ENCODE measurements at regions not wholly inside any gene's neighbourhood (a gene's known extent, or its start where the extent isn't known, plus 50 kb on each side); places are given as distances from the start of the nearest gene placed in this dataset.

DNA sequence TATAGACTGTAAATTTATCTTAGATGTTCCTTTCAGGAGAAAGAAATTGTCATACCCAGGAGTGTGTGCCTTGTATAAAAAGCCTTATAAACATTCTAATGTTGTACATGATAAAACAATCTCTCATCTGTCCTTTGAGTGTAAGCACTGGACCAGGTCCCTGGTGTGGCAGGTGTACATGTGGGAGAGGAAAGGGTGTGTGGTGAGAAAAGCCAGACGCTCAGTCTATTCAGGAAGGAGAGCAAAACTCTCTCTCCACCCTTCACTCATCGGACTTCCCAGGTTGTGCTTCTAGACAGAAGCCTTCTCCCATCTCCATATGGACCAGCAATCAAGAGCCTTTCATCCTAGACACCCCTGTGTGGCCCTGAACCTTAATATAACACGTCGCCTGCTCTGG, 154.2 kb downstream of the ESM1 start:
- intact Hi-C loops (cut with DNase I; ENCODE audit: low total_unique reads), result no loop called here
- no peak for DNase-seq (ENCODE audit: low spot score in 2 of 2)
- TF ChIP-seq, protein P1, sequence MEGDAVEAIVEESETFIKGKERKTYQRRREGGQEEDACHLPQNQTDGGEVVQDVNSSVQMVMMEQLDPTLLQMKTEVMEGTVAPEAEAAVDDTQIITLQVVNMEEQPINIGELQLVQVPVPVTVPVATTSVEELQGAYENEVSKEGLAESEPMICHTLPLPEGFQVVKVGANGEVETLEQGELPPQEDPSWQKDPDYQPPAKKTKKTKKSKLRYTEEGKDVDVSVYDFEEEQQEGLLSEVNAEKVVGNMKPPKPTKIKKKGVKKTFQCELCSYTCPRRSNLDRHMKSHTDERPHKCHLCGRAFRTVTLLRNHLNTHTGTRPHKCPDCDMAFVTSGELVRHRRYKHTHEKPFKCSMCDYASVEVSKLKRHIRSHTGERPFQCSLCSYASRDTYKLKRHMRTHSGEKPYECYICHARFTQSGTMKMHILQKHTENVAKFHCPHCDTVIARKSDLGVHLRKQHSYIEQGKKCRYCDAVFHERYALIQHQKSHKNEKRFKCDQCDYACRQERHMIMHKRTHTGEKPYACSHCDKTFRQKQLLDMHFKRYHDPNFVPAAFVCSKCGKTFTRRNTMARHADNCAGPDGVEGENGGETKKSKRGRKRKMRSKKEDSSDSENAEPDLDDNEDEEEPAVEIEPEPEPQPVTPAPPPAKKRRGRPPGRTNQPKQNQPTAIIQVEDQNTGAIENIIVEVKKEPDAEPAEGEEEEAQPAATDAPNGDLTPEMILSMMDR (IDR thresholded peaks at IDR 0.05), result no peak
- no peak for TF ChIP-seq POLR2A (IDR thresholded peaks at IDR 0.05)
- no peak overlapping the region for H3K4me3 ChIP-seq (ENCODE audit: low read depth, poor library complexity, severe bottlenecking)
- 88 to 89% methylated on average over 4 of the region's 4 CpGs for WGBS, 2 donors

DNA sequence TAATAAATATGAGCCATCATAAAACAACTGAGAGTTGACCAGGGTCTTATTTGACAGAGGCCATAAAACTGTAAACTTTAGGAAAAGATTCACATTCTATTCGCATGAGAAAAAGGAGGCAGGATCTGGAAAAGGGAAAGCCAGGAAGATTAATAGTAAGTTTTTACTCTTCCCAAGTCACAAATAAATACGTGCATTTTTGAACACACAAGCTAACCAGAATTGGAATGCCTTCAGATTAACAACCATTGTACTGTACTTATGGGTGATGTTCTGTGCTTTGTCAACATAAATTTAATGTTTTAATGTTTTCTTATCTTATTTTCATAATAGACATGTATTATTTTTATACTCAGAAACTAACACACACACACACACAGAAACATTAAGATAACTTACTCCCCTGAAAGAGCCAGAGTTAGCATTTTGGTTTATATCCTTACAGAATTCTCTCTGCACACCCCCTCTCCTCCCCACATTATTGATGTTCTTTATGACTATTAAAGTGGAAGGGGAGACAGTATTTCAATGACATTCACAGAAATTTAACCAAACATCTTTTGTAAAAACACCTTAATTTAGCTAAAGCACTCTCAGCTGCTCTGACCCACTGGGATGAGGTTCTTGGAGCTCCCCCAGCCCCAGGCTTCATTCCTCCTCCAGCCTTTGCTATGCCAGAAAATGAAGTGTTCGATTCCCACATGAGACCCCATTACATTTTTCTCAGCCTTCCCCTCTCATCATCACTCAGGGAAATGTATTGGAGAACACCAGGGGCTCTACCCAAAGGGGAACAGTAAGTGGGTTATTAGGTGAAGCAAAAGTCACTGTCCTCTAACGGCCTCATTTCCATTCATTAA, 155.5 kb downstream of the ESM1 start:
- no peak overlapping the region for H3K4me3 ChIP-seq (ENCODE audit: low read depth, poor library complexity, severe bottlenecking)
- intact Hi-C loops (cut with DNase I; ENCODE audit: low total_unique reads), result no loop called here
- TF ChIP-seq POLR2A (IDR thresholded peaks at IDR 0.05), result no peak
- TF ChIP-seq, protein P1 (IDR thresholded peaks at IDR 0.05), result no peak
- WGBS, 2 donors, result 63 to 70% methylated on average over 4 of the region's 4 CpGs
- no peak for DNase-seq (ENCODE audit: low spot score in 2 of 2)

DNA sequence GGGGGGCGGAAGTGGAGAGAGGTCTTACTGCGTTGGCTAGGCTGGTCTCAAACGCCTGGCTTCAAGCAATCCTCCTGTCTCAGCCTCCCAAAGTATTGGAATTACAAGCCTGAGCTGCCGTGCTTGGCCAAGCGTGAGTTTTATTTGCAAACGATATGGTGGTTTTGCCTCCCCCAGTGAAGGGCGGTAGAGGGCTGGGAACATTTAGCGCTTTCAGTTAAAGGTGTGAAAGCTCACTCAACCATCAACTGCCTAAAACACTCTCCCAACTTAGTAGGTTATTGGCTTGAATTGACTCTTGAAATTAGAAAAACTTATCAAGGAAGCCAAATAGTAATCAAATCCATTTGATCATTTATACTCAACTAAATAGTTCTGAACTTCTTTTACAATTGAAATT, 156.3 kb downstream of the ESM1 start:
- TF ChIP-seq POLR2A (IDR thresholded peaks at IDR 0.05), result no peak
- TF ChIP-seq, protein P1 (IDR thresholded peaks at IDR 0.05), result no peak
- DNase-seq (ENCODE audit: low spot score in 2 of 2), result no peak
- no peak overlapping the region for H3K4me3 ChIP-seq (ENCODE audit: low read depth, poor library complexity, severe bottlenecking)
- 86 to 88% methylated on average over 8 of the region's 8 CpGs for WGBS, 2 donors
- intact Hi-C loops (cut with DNase I; ENCODE audit: low total_unique reads), result no loop called here

DNA sequence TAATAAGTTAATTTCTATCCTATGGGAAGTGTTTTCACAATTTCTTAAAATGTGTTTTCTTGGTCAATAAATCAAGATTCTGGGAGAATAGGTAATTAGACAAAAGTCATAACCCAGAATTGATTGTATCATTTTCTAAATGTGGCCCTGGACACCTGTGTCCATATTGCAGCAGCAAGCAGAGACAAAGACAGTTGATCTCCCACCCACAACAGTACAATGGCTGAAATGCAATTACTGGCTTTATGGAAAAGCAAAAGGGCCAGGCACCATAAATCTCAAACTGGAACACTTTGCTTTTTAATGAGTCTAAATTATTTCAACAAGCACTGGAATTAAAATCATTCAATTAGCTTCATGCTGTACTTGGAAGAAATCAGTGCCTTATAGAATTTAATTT, 157.2 kb downstream of the ESM1 start:
- no peak for DNase-seq (ENCODE audit: low spot score in 2 of 2)
- no peak overlapping the region for H3K4me3 ChIP-seq (ENCODE audit: low read depth, poor library complexity, severe bottlenecking)
- no peak for TF ChIP-seq POLR2A (IDR thresholded peaks at IDR 0.05)
- TF ChIP-seq, protein P1 (IDR thresholded peaks at IDR 0.05), result no peak
- intact Hi-C loops (cut with DNase I; ENCODE audit: low total_unique reads), result no loop called here

DNA sequence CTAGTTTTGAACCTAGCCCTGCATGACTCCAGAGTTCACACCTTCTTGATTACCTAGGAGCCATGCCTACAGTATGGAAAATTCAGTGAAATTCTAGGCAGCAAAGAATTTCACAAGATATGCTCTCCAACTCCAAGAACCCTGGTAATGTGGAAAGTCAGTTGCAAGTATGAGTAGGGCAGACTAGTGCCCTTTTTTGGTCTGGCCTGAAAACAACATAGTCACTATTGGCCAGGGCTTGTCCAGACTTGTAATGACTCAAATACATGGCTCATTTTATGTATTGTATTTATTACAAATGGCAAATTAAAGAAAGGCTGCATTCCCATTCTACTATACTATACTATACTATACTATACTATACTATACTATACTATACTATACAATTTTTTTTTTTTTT, 160.4 kb downstream of the ESM1 start:
- H3K4me3 ChIP-seq (ENCODE audit: low read depth, poor library complexity, severe bottlenecking), result no peak overlapping the region
- DNase-seq (ENCODE audit: low spot score in 2 of 2), result no peak
- intact Hi-C loops (cut with DNase I; ENCODE audit: low total_unique reads), result no loop called here
- TF ChIP-seq, protein P1 (IDR thresholded peaks at IDR 0.05), result no peak
- no peak for TF ChIP-seq POLR2A (IDR thresholded peaks at IDR 0.05)

DNA sequence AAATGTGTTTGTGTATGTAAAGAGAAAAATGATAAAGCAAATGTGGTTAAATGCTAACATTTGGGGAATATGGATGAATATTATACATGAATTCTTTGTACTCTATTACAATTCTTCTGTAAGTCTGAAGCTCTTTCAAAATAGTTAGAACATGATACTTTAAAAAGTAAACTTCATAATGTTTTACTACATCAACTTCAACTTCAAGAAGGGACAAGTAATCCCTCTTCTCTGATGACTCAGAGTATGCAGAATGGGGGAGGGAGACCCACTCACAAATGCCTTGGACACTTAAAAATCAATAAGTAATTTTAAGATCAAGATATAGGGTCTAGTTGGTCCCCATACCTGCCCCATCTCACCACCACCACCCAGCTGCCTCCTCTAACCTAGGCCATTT, 162.4 kb downstream of the ESM1 start:
- TF ChIP-seq, protein P1 (IDR thresholded peaks at IDR 0.05), result no peak
- no peak for TF ChIP-seq POLR2A (IDR thresholded peaks at IDR 0.05)
- DNase-seq (ENCODE audit: low spot score in 2 of 2), result no peak
- intact Hi-C loops (cut with DNase I; ENCODE audit: low total_unique reads), result loop anchor here (5.0 kb wide), 1 partner anchor 46 kb away; no protein-coding TSS in a partner anchor
- no peak overlapping the region for H3K4me3 ChIP-seq (ENCODE audit: low read depth, poor library complexity, severe bottlenecking)

Measured in lower leg skin (tissue), 4 donors.